ENCODE measurements at regions not wholly inside any gene's neighbourhood (a gene's known extent, or its start where the extent isn't known, plus 50 kb on each side); places are given as distances from the start of the nearest gene placed in this dataset.
A peak's percentile ranks its signal among the peaks of the same experiment; 100 is the strongest.

GRCh38 chr9:91162784-91163443 lies 198.8 kb downstream of the AUH start:
- H4K20me1 ChIP-seq (ENCODE audit: insufficient read depth, low read length), result no peaks in the 10 kb centered on the region
- peak overlapping the region; percentile 47 for H3K9ac ChIP-seq (ENCODE audit: low read length)
- no peaks in the 10 kb centered on the region for H3K9me3 ChIP-seq (ENCODE audit: insufficient read depth, low read depth, low read length)
- H3K79me2 ChIP-seq (ENCODE audit: insufficient read depth, low read length), result no peaks in the 10 kb centered on the region
- H3K4me3 ChIP-seq (ENCODE audit: insufficient read depth, low read depth, low read length), result no peak overlapping the region
- Mint-ChIP-seq H3K4me3 (ENCODE audit: unreplicated experiment) (no peak overlapping the region), H3K36me3 (ENCODE audit: low read depth, unreplicated experiment) (no peaks in the 10 kb centered on the region), H3K4me1 (ENCODE audit: low read depth, unreplicated experiment) (peaks cover 46% of the 10 kb centered on the region), H3K27me3 (ENCODE audit: low read depth, unreplicated experiment) (no peaks in the 10 kb centered on the region), H3K27ac (ENCODE audit: unreplicated experiment) (peak overlapping the region; percentile 85), H3K9me3 (ENCODE audit: unreplicated experiment) (no peaks in the 10 kb centered on the region)
- no peaks in the 10 kb centered on the region for H3K36me3 ChIP-seq (ENCODE audit: insufficient read depth, low read length)
- no peaks in the 10 kb centered on the region for H3K27me3 ChIP-seq (ENCODE audit: insufficient read depth, low read length)
- TF ChIP-seq, protein P1, sequence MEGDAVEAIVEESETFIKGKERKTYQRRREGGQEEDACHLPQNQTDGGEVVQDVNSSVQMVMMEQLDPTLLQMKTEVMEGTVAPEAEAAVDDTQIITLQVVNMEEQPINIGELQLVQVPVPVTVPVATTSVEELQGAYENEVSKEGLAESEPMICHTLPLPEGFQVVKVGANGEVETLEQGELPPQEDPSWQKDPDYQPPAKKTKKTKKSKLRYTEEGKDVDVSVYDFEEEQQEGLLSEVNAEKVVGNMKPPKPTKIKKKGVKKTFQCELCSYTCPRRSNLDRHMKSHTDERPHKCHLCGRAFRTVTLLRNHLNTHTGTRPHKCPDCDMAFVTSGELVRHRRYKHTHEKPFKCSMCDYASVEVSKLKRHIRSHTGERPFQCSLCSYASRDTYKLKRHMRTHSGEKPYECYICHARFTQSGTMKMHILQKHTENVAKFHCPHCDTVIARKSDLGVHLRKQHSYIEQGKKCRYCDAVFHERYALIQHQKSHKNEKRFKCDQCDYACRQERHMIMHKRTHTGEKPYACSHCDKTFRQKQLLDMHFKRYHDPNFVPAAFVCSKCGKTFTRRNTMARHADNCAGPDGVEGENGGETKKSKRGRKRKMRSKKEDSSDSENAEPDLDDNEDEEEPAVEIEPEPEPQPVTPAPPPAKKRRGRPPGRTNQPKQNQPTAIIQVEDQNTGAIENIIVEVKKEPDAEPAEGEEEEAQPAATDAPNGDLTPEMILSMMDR (IDR thresholded peaks at IDR 0.05; ENCODE audit: insufficient read depth, low read depth, low read length), result no peak
- TF ChIP-seq EZH2 (IDR thresholded peaks at IDR 0.05; ENCODE audit: insufficient read depth, low read length), result no peak
- DNase-seq (ENCODE audit: low read depth) (peak; percentile 20), FAIRE-seq (no peak)
- peak overlapping the region; percentile 43 for H2AFZ ChIP-seq (ENCODE audit: low read depth, low read length)
- peaks cover 45% of the 10 kb centered on the region for H3K4me1 ChIP-seq (ENCODE audit: insufficient read depth, low read length)
- peak overlapping the region; percentile 14 for H3K27ac ChIP-seq (ENCODE audit: low read depth, low read length)
- H3K4me2 ChIP-seq (ENCODE audit: low read length), result peak overlapping the region; percentile 61

DNA sequence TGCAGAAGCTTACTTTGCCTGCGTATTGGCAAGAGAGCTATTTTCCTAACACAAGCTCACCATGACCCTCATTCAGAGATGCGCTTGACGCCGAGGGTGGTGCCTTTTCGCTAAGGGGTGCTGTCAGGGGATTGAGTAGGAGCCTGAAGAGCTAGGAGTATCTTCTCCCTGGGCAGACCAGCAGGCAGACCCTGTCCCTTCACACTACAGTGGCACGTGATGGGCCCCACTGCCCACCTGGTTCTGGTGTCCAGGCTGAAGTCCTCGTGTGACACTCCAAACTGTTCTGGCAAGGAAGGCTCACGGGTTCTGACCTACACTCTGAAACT lies 198.3 kb downstream of the AUH start:
- FAIRE-seq (no peak), DNase-seq (ENCODE audit: low read depth) (no peak)
- Histone ChIP-seq H2AFZ (ENCODE audit: low read depth, low read length) (no peak overlapping the region), H3K79me2 (ENCODE audit: insufficient read depth, low read length) (no peaks in the 10 kb centered on the region), H3K27me3 (ENCODE audit: insufficient read depth, low read length) (no peaks in the 10 kb centered on the region), H3K4me1 (ENCODE audit: insufficient read depth, low read length) (peaks cover 45% of the 10 kb centered on the region), H4K20me1 (ENCODE audit: insufficient read depth, low read length) (no peaks in the 10 kb centered on the region), H3K4me2 (ENCODE audit: low read length) (no peak overlapping the region), H3K4me3 (ENCODE audit: insufficient read depth, low read depth, low read length) (no peak overlapping the region), H3K36me3 (ENCODE audit: insufficient read depth, low read length) (no peaks in the 10 kb centered on the region), H3K27ac (ENCODE audit: low read depth, low read length) (no peak overlapping the region), H3K9ac (ENCODE audit: low read length) (no peak overlapping the region), H3K9me3 (ENCODE audit: insufficient read depth, low read depth, low read length) (no peaks in the 10 kb centered on the region)
- Mint-ChIP-seq H3K4me1 (ENCODE audit: low read depth, unreplicated experiment) (peaks cover 43% of the 10 kb centered on the region), H3K4me3 (ENCODE audit: unreplicated experiment) (no peak overlapping the region), H3K36me3 (ENCODE audit: low read depth, unreplicated experiment) (no peaks in the 10 kb centered on the region), H3K27ac (ENCODE audit: unreplicated experiment) (no peak overlapping the region), H3K27me3 (ENCODE audit: low read depth, unreplicated experiment) (no peaks in the 10 kb centered on the region), H3K9me3 (ENCODE audit: unreplicated experiment) (no peaks in the 10 kb centered on the region)
- TF ChIP-seq, protein P1 (IDR thresholded peaks at IDR 0.05; ENCODE audit: insufficient read depth, low read depth, low read length), result no peak
- no peak for TF ChIP-seq EZH2 (IDR thresholded peaks at IDR 0.05; ENCODE audit: insufficient read depth, low read length)

- Histone ChIP-seq H3K79me2 (ENCODE audit: insufficient read depth, low read length) (no peaks in the 10 kb centered on the region), H2AFZ (ENCODE audit: low read depth, low read length) (no peak overlapping the region), H3K9ac (ENCODE audit: low read length) (peak overlapping the region; percentile 48), H3K36me3 (ENCODE audit: insufficient read depth, low read length) (no peaks in the 10 kb centered on the region), H4K20me1 (ENCODE audit: insufficient read depth, low read length) (no peaks in the 10 kb centered on the region), H3K27me3 (ENCODE audit: insufficient read depth, low read length) (no peaks in the 10 kb centered on the region), H3K4me3 (ENCODE audit: insufficient read depth, low read depth, low read length) (no peak overlapping the region), H3K9me3 (ENCODE audit: insufficient read depth, low read depth, low read length) (no peaks in the 10 kb centered on the region), H3K4me2 (ENCODE audit: low read length) (peak overlapping the region; percentile 72), H3K27ac (ENCODE audit: low read depth, low read length) (no peak overlapping the region), H3K4me1 (ENCODE audit: insufficient read depth, low read length) (peaks cover 45% of the 10 kb centered on the region)
- TF ChIP-seq, protein P1 (IDR thresholded peaks at IDR 0.05; ENCODE audit: insufficient read depth, low read depth, low read length), result no peak
- TF ChIP-seq EZH2 (IDR thresholded peaks at IDR 0.05; ENCODE audit: insufficient read depth, low read length), result no peak
- Mint-ChIP-seq H3K9me3 (ENCODE audit: unreplicated experiment) (no peaks in the 10 kb centered on the region), H3K4me1 (ENCODE audit: low read depth, unreplicated experiment) (peaks cover 43% of the 10 kb centered on the region), H3K27ac (ENCODE audit: unreplicated experiment) (peak overlapping the region; percentile 64), H3K27me3 (ENCODE audit: low read depth, unreplicated experiment) (no peaks in the 10 kb centered on the region), H3K36me3 (ENCODE audit: low read depth, unreplicated experiment) (no peaks in the 10 kb centered on the region), H3K4me3 (ENCODE audit: unreplicated experiment) (no peak overlapping the region)
- FAIRE-seq (no peak), DNase-seq (ENCODE audit: low read depth) (no peak)
Measured at GRCh38 chr9:91163773-91164471, 197.8 kb downstream of the AUH start.

Measured in astrocyte (in vitro differentiated cells and primary cell).